GM21576 (cell line): ENCODE measurements at regions not wholly inside any gene's neighbourhood (a gene's known extent, or its start where the extent isn't known, plus 50 kb on each side); places are given as distances from the start of the nearest gene placed in this dataset.
"Not testable (repeated sequence)": the region's sequence is repeated elsewhere in the genome, so short reads cannot be mapped to it uniquely, and the experiment has no call there.

Source experiments
- ATAC-seq: cut with Tn5 transposase; IDR thresholded peaks from one replicate; pipeline ENCODE4 v1.9.1; 2021; ENCODE audit warnings: mild to moderate bottlenecking, moderate library complexity; ENCODE audit not compliant: unreplicated experiment

DNA sequence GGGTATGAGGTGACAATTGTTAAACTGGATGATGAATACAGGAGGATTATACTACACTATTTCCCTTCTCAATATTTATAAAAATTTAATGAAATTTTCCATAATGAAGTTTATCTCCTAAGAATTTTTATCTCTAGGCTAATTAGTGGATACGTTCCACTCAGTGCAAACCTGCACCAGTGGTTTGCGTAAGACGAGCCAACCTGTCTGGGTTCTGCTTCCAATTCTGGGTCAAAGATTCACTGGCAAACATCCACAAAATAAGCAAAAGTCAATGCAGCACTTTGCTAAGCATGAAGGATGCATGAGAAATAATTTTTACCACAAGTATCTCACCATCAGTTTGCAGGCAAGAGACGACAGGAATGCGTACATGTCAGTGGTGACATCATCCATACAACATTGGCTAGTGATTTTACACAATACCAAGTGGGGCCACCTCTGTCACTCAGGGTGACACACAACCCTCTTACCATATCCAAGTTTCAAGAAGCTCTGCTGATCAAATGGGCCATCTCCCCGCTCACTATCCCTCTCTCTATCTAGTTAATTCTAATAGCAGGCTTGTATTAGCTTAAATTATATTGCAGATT is 51.7 kb downstream of the FAM50B start:
- ATAC-seq, result no peak

DNA sequence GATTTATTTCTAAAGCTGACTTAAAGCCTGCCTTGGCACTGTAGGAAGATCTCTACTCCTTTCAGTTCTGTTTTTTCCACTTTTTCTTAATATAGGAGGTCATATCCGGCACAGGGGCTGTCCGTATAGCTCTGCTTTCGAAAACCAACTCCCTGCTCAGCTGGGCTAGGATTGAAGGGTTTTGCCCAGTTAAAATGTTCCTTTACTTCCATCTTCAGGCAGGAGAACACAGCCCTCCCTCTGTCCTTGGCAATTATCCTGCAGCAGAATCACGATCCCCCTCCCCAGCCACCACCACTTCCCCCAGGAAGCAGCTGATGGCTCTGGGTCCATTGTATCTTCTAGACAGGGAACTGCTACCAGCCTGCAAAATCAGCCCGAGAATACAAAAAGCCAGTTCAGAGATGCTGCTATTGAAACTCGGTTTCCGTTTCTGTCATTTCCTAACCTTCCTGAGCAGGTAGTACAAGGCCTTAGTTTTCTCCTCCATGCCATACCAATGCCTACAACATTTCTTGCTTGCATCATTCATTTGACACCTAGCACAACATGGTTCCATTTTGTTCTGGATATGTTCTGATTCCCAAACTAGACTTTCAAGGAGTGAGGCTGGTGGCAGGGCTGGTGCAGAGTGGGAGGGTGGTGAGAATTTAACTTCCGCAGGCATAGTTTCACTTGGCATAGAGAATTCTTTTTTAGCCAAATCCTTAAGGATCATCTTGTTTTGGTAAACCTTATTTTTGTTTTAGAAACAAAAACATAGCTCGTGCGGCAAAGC is 53.9 kb downstream of the FAM50B start:
- no peak for ATAC-seq

DNA sequence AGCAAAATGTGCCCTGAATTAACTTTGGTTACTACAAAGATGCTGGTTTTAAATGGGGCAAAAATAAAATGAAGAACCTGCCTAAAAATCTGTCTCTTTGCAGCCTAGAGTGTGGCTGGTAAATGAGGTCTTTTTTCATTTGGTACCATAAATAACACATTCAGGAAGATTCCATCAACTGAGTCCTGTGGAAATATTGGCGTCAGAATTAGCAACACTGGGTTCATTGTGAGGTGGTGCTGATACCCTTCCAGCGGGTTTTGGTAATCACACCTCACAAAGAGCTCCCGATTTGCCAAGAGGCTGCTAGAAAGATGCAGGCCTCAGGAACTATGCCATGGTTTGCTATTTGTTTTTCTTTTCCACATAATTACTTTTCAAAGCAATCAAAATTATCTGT is 55.3 kb downstream of the FAM50B start:
- ATAC-seq, result no peak

GRCh38 chr6:3905945-3906845 is 57.0 kb downstream of the FAM50B start:
- ATAC-seq, result no peak

GRCh38 chr6:3906846-3907151 is 57.6 kb downstream of the FAM50B start:
- ATAC-seq, result no peak

GRCh38 chr6:3908223-3908622 is 59.0 kb downstream of the FAM50B start:
- no peak for ATAC-seq

DNA sequence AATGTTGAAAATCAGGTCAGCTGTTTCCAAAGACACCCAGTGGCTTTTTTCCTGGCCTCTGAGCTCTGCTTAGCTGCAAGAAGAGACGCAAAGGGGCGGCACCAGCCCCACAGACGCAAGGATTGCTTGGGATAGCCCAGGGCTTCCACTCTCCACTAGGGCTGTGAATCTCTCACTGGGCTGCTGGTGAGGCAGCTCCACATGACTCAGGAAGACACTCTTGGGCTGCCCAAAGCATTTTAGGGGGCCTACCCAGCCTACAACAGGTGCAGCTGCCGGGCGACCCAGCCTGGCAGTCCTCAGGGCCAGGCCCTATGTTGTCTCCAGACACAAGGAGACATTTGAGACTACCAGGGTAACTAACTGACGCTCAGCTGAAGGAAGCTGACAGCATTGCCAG is 59.8 kb downstream of the FAM50B start:
- no peak for ATAC-seq

DNA sequence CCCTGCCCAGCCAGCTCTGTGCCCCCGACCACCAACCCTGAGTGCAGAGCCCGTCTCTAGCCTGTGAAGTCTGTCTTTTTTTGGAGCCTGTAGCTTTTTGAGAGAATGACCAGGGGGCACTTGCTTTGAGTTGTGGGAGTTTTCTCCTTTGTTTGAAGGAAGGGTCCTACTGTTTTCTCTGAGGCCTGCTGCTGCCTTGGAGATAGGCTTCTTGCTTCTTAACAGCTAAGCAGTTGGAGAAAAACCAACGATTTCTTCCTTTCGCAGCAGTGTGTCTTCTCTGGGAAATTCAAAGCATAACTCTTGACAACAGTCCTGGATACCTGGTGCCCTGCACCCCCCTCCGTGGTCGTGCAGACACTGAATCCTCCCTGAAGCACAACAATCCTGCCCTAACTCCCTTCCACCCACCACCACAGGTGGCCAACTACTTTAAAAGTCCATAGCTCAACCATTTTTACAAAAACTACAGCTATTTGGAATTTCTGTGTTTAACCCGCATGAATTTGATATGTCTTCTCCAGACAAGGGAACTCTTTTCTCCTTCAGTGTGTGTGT is 61.0 kb downstream of the FAM50B start:
- no peak for ATAC-seq

GRCh38 chr6:3911130-3911529 is 62.0 kb downstream of the FAM50B start:
- no peak for ATAC-seq

DNA sequence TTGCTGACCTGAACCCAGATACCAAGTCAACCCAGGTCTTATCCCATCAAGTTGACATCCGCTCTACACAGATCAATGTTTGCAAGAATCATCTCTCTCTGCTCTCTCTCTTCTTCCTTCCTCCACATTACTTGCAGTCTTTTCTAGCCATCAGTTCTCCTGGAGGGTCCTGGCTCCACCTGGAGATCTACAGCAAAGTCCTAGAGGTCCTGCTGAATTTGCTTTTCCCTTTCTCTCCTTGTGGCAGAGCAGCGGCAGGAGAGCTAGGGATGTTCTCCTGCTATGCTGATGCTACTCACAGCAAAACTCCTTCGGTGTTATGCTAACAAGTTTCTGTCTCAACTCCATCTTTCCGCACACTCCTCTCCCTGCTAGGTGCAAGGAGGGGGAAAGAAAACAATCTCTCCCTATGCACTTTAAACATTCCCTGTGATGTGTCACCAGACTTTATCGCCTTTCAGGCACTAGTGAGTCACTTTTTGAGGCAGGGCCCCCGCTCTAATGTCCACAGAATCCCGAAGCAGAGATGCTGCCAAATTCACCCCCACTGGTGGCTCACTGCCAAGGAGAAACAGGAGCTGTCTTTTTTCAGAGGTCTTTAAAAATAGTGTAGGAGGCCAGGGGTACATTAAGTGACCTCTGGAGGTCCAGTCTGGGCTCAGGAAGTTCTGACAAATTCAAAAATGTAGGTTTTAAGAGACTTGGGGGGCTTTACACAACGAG is 62.6 kb downstream of the FAM50B start:
- ATAC-seq, result no peak

DNA sequence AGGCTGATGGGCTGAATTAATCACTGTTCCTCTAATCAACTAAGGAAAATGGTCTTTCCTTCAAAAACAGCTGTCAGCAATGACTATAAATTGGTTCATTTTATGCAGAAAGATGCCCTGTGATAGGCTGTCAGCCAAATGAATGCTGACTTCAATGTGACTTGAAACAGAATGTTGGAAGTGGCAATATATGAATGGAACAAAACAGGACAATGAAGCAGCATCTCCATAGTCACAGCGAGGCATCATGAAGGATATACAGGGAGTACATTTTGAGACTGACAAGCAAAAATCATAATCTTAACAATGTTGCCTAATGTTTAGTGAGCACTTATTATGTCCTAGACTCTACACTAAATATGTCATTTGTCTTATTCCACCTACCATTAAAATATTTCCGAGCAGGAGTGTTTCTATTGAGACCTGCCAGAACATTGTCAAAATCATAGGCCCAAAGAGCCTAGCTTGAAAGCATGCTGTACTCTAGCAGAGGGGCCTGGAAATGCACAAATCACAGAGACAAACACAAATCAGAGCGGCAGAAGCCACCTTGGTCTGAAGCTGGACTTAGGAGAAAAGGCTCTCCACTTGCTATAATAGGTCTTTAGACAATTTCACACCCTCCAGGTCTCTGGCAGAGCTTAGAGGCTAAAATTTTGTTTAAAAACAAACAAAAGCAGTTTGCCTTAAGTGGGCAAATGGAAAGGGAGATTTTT is 63.3 kb downstream of the FAM50B start:
- no peak for ATAC-seq

- ATAC-seq, result no peak
Observed at GRCh38 chr6:3913077-3913957, 64.1 kb downstream of the FAM50B start.

GRCh38 chr6:3913958-3914337 is 64.8 kb downstream of the FAM50B start:
- no peak for ATAC-seq

GRCh38 chr6:3915076-3915791 is 66.1 kb downstream of the FAM50B start:
- no peak for ATAC-seq

DNA sequence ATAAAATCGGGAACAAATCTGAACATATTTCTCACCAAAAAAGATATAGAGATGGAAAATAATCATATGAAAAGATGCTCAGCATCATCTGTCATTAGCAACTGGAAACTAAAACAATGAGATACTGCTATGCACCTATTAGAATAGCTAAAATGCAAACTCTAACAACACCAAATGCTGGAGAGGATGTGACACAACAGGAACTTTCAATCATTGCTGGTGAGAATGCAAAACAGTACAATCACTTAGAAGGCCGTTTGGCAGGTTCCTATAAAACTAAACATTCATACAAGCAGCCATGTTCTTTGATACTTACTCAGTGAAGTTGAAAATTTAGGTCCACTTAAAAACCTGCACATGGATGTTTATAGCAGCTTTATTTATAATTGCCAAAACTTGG is 67.0 kb downstream of the FAM50B start:
- ATAC-seq, result no peak

- ATAC-seq, result not testable (repeated sequence)
Observed at GRCh38 chr6:3916749-3917148, 67.6 kb downstream of the FAM50B start.

DNA sequence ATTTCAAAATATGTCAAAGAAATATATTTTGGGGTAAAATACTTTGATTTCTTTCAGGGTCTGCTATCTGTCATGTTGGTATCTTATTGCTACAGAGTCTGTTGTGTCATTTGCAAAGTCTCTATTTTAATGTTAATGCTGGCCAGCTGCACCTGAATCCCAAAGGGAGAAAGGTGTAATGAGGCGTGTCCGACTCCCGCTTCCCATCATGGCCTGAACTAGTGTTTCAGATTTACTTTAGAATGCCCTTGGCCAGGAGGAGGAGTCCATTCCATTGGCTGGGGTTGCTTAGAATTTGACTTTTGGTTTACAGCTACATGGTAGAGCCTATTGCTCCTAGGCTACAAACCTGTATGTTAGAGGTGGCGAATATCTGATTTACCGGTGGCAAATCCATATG is 69.3 kb downstream of the FAM50B start:
- no peak for ATAC-seq

DNA sequence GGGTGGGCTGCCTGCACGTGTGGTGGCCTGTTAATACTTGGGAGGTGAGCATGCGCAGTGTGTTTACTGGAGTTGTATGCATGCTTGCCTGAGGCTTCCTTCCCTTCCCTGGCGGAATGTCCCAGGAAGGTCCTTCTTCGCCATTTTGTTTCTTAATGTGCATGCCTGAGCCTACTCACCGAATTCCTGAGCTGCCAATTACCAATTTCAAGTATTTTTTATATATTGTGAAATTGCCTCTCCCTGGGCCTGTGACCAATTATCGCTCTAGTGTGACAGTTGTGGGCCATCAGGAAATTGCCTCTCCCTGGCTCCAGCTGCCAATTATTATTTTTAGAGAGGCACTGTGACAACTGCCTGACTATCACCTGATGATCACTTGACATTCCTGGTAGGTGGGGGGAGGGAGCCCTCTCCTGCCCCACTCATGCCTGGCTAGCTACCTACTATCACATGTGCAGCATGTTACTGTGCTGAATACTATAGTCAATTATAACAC is 70.0 kb downstream of the FAM50B start:
- no peak for ATAC-seq

DNA sequence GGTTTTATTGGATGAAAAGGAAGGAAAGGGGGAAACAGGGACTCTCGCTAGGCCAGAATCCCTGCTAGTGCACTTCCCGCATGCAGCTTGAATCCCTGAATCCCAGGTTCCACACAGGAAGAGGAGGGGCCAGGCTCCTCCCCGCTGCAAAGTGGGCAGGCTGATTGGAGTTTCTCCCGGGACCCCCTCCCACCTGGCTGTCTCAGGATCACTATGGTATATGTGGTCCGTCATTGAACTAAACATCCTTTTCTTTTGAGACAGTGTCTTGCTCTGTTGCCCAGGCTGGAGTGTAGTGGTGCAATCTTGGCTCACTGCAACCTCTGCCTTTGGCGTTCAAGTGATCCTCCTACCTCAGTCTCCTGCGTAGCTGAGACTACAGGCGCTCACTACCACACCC is 70.7 kb downstream of the FAM50B start:
- no peak for ATAC-seq
